GM18951 (cell line): ENCODE measurements at regions not wholly inside any gene's neighbourhood (a gene's known extent, or its start where the extent isn't known, plus 50 kb on each side); places are given as distances from the start of the nearest gene placed in this dataset.

Experiments used
- POLR2A ChIP-seq: IDR thresholded peaks from 4 replicates; pipeline ENCODE4 v1.6.1; 2011; ENCODE audit warnings: mild to moderate bottlenecking; ENCODE audit not compliant: insufficient read length, insufficient read depth; ENCODE audit errors: extremely low read depth
- in situ Hi-C: fragments of 300-500 bp; cut with MboI; formaldehyde crosslinking; loops from one replicate; pipeline ENCODE4 v1.12.0; 2022; ENCODE audit warnings: low sequenced_read_pairs, mixed read lengths, inconsistent platforms; ENCODE audit not compliant: unreplicated experiment

GRCh38 chr4:85067342-85067741 lies 100.9 kb upstream of the WDFY3 start:
- no peak for TF ChIP-seq POLR2A
- in situ Hi-C loops: no loop called here

GRCh38 chr4:85078016-85078415 lies 111.5 kb upstream of the WDFY3 start:
- in situ Hi-C loops: no loop called here
- no peak for TF ChIP-seq POLR2A

GRCh38 chr4:85081196-85081595 lies 114.7 kb upstream of the WDFY3 start:
- in situ Hi-C loops: no loop called here
- TF ChIP-seq POLR2A: no peak

- in situ Hi-C loops: no loop called here
- no peak for TF ChIP-seq POLR2A
These were observed 118.0 kb upstream of the WDFY3 start for GRCh38 chr4:85084371-85085094.

- no peak for TF ChIP-seq POLR2A
- in situ Hi-C loops: no loop called here
These were observed 120.2 kb upstream of the WDFY3 start for GRCh38 chr4:85086721-85087120.

- in situ Hi-C loops: no loop called here
- TF ChIP-seq POLR2A: no peak
These were observed 126.0 kb upstream of the WDFY3 start for GRCh38 chr4:85092536-85092935.

GRCh38 chr4:85092943-85093342 lies 126.5 kb upstream of the WDFY3 start:
- in situ Hi-C loops: no loop called here
- no peak for TF ChIP-seq POLR2A

- in situ Hi-C loops: no loop called here
- TF ChIP-seq POLR2A: no peak
These were observed 128.2 kb upstream of the WDFY3 start for GRCh38 chr4:85094735-85095134.

- in situ Hi-C loops: no loop called here
- TF ChIP-seq POLR2A: no peak
These were observed 136.1 kb upstream of the WDFY3 start for GRCh38 chr4:85102606-85103005.

- in situ Hi-C loops: no loop called here
- no peak for TF ChIP-seq POLR2A
These were observed 139.7 kb upstream of the WDFY3 start for GRCh38 chr4:85106166-85106565.

GRCh38 chr4:85106805-85107336 lies 140.4 kb upstream of the WDFY3 start:
- TF ChIP-seq POLR2A: no peak
- in situ Hi-C loops: no loop called here

- TF ChIP-seq POLR2A: no peak
- in situ Hi-C loops: no loop called here
These were observed 141.1 kb upstream of the WDFY3 start for GRCh38 chr4:85107553-85107952.

GRCh38 chr4:85113706-85114105 lies 147.2 kb upstream of the WDFY3 start:
- in situ Hi-C loops: no loop called here
- no peak for TF ChIP-seq POLR2A

GRCh38 chr4:85114526-85114925 lies 148.0 kb upstream of the WDFY3 start:
- no peak for TF ChIP-seq POLR2A
- in situ Hi-C loops: no loop called here
